GM23338 (cell line): ENCODE measurements at regions not wholly inside any gene's neighbourhood (a gene's known extent, or its start where the extent isn't known, plus 50 kb on each side); places are given as distances from the start of the nearest gene placed in this dataset.
"Not testable (repeated sequence)": the region's sequence is repeated elsewhere in the genome, so short reads cannot be mapped to it uniquely, and the experiment has no call there.

Experiments used
- CREB1 ChIP-seq: fragments of 250-450 bp; sonication (Bioruptor Pico); IDR thresholded peaks from 2 replicates; pipeline ENCODE4 v1.5.0; 2020; ENCODE audit warnings: low read depth, mild to moderate bottlenecking, moderate library complexity
- EZH2 ChIP-seq: fragments of 200-600 bp; sonication (generic); IDR thresholded peaks from one replicate; pipeline ENCODE4 v1.8.0; 2017; ENCODE audit warnings: antibody characterized with exemption, mild to moderate bottlenecking, low read depth; ENCODE audit not compliant: unreplicated experiment
- EZH2phosphoT487 ChIP-seq: fragments of 200-600 bp; sonication (generic); IDR thresholded peaks from one replicate; pipeline ENCODE4 v1.8.1; 2018; ENCODE audit warnings: antibody characterized with exemption; ENCODE audit not compliant: unreplicated experiment
- JUNB ChIP-seq: IDR thresholded peaks from one replicate; pipeline ENCODE4 v1.6.1; 2016; ENCODE audit warnings: antibody characterized with exemption; ENCODE audit not compliant: unreplicated experiment
- POLR2AphosphoS5 ChIP-seq: IDR thresholded peaks from 2 replicates; pipeline ENCODE4 v1.6.1; 2016; ENCODE audit warnings: antibody characterized with exemption, low read depth
- STAT1 ChIP-seq: IDR thresholded peaks from one replicate; pipeline ENCODE4 v1.6.1; 2016; ENCODE audit warnings: antibody characterized with exemption; ENCODE audit not compliant: unreplicated experiment
- ZNF114 ChIP-seq: fragments of 250-450 bp; sonication (Bioruptor Pico); IDR thresholded peaks from 2 replicates; pipeline ENCODE4 v1.5.0; 2020; ENCODE audit warnings: mild to moderate bottlenecking, moderate library complexity
- ZNF331 ChIP-seq: fragments of 250-450 bp; sonication (Bioruptor Pico); IDR thresholded peaks from 2 replicates; pipeline ENCODE4 v1.5.0; 2020; ENCODE audit warnings: low read depth, mild to moderate bottlenecking, moderate library complexity
- TF ChIP-seq, protein P1 (sequence below), 2 experiments: fragments of 200-600 bp in 1 of 2; sonication (generic) in 1 of 2; conservative IDR thresholded peaks; 2 replicates each; pipeline versions ENCODE4 v1.5.1 to v1.6.1; 2016 to 2017; ENCODE audit warnings: antibody characterized with exemption in 2 of 2, low read depth in 2 of 2, mild to moderate bottlenecking in 2 of 2, moderate library complexity in 1 of 2
- TF ChIP-seq, protein P2 (sequence below): IDR thresholded peaks from 2 replicates; pipeline ENCODE4 v1.6.1; 2016; ENCODE audit warnings: antibody characterized with exemption
- TF ChIP-seq, protein P3 (sequence below): IDR thresholded peaks from one replicate; pipeline ENCODE4 v1.6.1; 2018; ENCODE audit warnings: antibody characterized with exemption; ENCODE audit not compliant: unreplicated experiment
- TF ChIP-seq, protein P4 (sequence below): fragments of 250-450 bp; sonication (Bioruptor Pico); IDR thresholded peaks from 2 replicates; pipeline ENCODE4 v1.5.0; 2020; ENCODE audit warnings: mild to moderate bottlenecking, moderate library complexity

DNA sequence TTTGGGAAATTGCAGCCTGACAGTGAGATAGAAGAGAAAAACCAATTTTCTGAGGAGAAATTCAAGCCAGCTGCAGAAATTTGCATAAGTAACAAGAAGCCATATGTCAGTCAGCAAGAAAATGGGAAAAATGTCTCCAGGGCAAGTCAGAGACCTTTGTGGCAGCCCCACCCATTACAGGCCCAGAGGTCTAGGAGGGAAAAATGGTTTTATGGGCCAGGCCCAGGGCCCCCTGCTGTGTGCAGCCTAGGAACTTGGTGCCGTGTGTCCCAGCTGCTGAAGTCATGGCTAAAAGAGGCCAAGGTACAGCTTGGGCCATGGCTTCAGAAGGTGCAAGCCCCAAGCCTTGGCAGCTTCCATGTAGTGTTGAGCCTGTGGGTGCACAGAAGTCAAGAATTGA, 296.1 kb downstream of the TTC6 start:
- TF ChIP-seq, protein P1, sequence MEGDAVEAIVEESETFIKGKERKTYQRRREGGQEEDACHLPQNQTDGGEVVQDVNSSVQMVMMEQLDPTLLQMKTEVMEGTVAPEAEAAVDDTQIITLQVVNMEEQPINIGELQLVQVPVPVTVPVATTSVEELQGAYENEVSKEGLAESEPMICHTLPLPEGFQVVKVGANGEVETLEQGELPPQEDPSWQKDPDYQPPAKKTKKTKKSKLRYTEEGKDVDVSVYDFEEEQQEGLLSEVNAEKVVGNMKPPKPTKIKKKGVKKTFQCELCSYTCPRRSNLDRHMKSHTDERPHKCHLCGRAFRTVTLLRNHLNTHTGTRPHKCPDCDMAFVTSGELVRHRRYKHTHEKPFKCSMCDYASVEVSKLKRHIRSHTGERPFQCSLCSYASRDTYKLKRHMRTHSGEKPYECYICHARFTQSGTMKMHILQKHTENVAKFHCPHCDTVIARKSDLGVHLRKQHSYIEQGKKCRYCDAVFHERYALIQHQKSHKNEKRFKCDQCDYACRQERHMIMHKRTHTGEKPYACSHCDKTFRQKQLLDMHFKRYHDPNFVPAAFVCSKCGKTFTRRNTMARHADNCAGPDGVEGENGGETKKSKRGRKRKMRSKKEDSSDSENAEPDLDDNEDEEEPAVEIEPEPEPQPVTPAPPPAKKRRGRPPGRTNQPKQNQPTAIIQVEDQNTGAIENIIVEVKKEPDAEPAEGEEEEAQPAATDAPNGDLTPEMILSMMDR (conservative IDR thresholded peaks at IDR 0.05; ENCODE audit: low read depth in 2 of 2): not testable (repeated sequence)
- TF ChIP-seq EZH2, JUNB, POLR2AphosphoS5, EZH2phosphoT487, CREB1, ZNF331, STAT1, ZNF114: not testable (repeated sequence)
- TF ChIP-seq, protein P2, sequence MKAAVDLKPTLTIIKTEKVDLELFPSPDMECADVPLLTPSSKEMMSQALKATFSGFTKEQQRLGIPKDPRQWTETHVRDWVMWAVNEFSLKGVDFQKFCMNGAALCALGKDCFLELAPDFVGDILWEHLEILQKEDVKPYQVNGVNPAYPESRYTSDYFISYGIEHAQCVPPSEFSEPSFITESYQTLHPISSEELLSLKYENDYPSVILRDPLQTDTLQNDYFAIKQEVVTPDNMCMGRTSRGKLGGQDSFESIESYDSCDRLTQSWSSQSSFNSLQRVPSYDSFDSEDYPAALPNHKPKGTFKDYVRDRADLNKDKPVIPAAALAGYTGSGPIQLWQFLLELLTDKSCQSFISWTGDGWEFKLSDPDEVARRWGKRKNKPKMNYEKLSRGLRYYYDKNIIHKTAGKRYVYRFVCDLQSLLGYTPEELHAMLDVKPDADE: not testable (repeated sequence)
- TF ChIP-seq, protein P3, sequence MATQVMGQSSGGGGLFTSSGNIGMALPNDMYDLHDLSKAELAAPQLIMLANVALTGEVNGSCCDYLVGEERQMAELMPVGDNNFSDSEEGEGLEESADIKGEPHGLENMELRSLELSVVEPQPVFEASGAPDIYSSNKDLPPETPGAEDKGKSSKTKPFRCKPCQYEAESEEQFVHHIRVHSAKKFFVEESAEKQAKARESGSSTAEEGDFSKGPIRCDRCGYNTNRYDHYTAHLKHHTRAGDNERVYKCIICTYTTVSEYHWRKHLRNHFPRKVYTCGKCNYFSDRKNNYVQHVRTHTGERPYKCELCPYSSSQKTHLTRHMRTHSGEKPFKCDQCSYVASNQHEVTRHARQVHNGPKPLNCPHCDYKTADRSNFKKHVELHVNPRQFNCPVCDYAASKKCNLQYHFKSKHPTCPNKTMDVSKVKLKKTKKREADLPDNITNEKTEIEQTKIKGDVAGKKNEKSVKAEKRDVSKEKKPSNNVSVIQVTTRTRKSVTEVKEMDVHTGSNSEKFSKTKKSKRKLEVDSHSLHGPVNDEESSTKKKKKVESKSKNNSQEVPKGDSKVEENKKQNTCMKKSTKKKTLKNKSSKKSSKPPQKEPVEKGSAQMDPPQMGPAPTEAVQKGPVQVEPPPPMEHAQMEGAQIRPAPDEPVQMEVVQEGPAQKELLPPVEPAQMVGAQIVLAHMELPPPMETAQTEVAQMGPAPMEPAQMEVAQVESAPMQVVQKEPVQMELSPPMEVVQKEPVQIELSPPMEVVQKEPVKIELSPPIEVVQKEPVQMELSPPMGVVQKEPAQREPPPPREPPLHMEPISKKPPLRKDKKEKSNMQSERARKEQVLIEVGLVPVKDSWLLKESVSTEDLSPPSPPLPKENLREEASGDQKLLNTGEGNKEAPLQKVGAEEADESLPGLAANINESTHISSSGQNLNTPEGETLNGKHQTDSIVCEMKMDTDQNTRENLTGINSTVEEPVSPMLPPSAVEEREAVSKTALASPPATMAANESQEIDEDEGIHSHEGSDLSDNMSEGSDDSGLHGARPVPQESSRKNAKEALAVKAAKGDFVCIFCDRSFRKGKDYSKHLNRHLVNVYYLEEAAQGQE: not testable (repeated sequence)
- TF ChIP-seq, protein P4, sequence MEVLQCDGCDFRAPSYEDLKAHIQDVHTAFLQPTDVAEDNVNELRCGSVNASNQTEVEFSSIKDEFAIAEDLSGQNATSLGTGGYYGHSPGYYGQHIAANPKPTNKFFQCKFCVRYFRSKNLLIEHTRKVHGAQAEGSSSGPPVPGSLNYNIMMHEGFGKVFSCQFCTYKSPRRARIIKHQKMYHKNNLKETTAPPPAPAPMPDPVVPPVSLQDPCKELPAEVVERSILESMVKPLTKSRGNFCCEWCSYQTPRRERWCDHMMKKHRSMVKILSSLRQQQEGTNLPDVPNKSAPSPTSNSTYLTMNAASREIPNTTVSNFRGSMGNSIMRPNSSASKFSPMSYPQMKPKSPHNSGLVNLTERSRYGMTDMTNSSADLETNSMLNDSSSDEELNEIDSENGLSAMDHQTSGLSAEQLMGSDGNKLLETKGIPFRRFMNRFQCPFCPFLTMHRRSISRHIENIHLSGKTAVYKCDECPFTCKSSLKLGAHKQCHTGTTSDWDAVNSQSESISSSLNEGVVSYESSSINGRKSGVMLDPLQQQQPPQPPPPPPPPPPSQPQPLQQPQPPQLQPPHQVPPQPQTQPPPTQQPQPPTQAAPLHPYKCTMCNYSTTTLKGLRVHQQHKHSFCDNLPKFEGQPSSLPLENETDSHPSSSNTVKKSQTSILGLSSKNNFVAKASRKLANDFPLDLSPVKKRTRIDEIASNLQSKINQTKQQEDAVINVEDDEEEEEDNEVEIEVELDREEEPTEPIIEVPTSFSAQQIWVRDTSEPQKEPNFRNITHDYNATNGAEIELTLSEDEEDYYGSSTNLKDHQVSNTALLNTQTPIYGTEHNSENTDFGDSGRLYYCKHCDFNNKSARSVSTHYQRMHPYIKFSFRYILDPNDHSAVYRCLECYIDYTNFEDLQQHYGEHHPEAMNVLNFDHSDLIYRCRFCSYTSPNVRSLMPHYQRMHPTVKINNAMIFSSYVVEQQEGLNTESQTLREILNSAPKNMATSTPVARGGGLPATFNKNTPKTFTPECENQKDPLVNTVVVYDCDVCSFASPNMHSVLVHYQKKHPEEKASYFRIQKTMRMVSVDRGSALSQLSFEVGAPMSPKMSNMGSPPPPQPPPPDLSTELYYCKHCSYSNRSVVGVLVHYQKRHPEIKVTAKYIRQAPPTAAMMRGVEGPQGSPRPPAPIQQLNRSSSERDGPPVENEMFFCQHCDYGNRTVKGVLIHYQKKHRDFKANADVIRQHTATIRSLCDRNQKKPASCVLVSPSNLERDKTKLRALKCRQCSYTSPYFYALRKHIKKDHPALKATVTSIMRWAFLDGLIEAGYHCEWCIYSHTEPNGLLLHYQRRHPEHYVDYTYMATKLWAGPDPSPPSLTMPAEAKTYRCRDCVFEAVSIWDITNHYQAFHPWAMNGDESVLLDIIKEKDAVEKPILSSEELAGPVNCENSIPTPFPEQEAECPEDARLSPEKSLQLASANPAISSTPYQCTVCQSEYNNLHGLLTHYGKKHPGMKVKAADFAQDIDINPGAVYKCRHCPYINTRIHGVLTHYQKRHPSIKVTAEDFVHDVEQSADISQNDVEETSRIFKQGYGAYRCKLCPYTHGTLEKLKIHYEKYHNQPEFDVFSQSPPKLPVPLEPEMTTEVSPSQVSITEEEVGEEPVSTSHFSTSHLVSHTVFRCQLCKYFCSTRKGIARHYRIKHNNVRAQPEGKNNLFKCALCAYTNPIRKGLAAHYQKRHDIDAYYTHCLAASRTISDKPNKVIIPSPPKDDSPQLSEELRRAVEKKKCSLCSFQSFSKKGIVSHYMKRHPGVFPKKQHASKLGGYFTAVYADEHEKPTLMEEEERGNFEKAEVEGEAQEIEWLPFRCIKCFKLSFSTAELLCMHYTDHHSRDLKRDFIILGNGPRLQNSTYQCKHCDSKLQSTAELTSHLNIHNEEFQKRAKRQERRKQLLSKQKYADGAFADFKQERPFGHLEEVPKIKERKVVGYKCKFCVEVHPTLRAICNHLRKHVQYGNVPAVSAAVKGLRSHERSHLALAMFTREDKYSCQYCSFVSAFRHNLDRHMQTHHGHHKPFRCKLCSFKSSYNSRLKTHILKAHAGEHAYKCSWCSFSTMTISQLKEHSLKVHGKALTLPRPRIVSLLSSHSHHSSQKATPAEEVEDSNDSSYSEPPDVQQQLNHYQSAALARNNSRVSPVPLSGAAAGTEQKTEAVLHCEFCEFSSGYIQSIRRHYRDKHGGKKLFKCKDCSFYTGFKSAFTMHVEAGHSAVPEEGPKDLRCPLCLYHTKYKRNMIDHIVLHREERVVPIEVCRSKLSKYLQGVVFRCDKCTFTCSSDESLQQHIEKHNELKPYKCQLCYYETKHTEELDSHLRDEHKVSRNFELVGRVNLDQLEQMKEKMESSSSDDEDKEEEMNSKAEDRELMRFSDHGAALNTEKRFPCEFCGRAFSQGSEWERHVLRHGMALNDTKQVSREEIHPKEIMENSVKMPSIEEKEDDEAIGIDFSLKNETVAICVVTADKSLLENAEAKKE (CRISPR knock-in tag): not testable (repeated sequence)
